Upper lobe of left lung (tissue), 6 donors: ENCODE measurements at regions not wholly inside any gene's neighbourhood (a gene's known extent, or its start where the extent isn't known, plus 50 kb on each side); places are given as distances from the start of the nearest gene placed in this dataset.

Experiments
- ATAC-seq, 2 donors: fragments of 200-7000 bp; cut with Tn5 transposase; one replicate each; pipeline ENCODE4 v1.9.1; 2022; ENCODE audit warnings: mild to moderate bottlenecking in 2 of 2, moderate library complexity in 2 of 2; ENCODE audit not compliant: low FRiP score in 2 of 2
- DNase-seq, 2 donors: peaks; one replicate each; pipeline ENCODE4 v3.0.0-alpha.2; 2019 to 2020
- H3K27ac ChIP-seq, 4 donors: fragments of 200-600 bp; sonication (generic); one replicate each; pipeline ENCODE4 v1.5.1; 2016 to 2019
- H3K27me3 ChIP-seq, 4 donors: fragments of 200-600 bp; sonication (generic); one replicate each; pipeline ENCODE4 v1.5.1; 2017 to 2019
- H3K36me3 ChIP-seq, 4 donors: fragments of 200-600 bp; sonication (generic); one replicate each; pipeline ENCODE4 v1.5.1; 2016 to 2019
- H3K4me1 ChIP-seq, 4 donors: fragments of 200-600 bp; sonication (generic); one replicate each; pipeline ENCODE4 v1.5.1; 2018 to 2019
- H3K4me3 ChIP-seq, 4 donors: fragments of 200-600 bp; sonication (generic); one replicate each; pipeline ENCODE4 v1.5.1; 2017 to 2019; ENCODE audit warnings: mild to moderate bottlenecking in 2 of 4, moderate library complexity in 1 of 4
- H3K9me3 ChIP-seq, 4 donors: fragments of 200-600 bp; sonication (generic); one replicate each; pipeline ENCODE4 v1.5.1; 2018 to 2019
- EP300 ChIP-seq, 4 donors: sonication (generic); formaldehyde crosslinking; IDR thresholded peaks; one replicate each; pipeline ENCODE4 v1.5.1; 2017; ENCODE audit warnings: antibody characterized with exemption in 4 of 4, control low read depth in 2 of 4
- POLR2A ChIP-seq, 4 donors: fragments of 450-650 bp; IDR thresholded peaks; one replicate each; pipeline ENCODE4 v1.5.1; 2016 to 2017; ENCODE audit warnings: antibody characterized with exemption in 4 of 4, mild to moderate bottlenecking in 2 of 4
- POLR2AphosphoS5 ChIP-seq, 2 donors: sonication (generic); formaldehyde crosslinking; IDR thresholded peaks; one replicate each; pipeline ENCODE4 v1.5.1; 2017; ENCODE audit warnings: antibody characterized with exemption in 2 of 2
- WGBS, 2 donors: methylation state at CpG; one replicate each; pipeline ENCODE4 v1.1.5; 2017 to 2018; 5-methylcytosine and 5-hydroxymethylcytosine counted together
- TF ChIP-seq, protein P1 (sequence below), 6 experiments: fragments of 450-650 bp in 4 of 6; fragments of 200-600 bp in 2 of 6; sonication (generic) in 2 of 6; IDR thresholded peaks; one replicate each; pipeline ENCODE4 v1.5.1; 2016 to 2019; ENCODE audit warnings: antibody characterized with exemption in 6 of 6
- donor health status: DM: no; HTN: no; CAD: no; lungs with moderate emphysema.
- donor health status: DM: no; HTN: yes; CAD: no; lungs with severe emphysema.

DNA sequence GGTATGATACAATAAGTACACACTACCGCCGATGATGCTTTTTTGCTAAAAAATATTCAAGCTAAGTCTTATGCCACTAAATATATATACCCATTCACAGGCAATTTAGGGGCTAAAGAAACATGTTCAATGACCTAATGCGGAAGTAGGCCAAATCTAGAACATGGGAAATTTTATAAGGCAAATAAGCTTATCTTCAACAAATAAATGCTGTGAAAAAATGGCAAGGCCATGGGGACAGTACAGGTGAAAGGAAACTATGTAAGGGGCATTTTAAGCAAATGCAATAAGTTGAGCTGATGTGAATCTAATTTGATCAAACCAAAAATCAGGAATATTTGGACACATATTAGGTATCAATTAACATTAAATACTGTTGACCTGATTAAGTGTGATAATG, 339.5 kb upstream of the EDIL3 start:
- H3K9me3 ChIP-seq, result no peaks in the 10 kb centered on the region
- H3K4me3 ChIP-seq, result no peak overlapping the region
- no peak for DNase-seq
- TF ChIP-seq POLR2AphosphoS5 (IDR thresholded peaks at IDR 0.05), result no peak
- TF ChIP-seq, protein P1, sequence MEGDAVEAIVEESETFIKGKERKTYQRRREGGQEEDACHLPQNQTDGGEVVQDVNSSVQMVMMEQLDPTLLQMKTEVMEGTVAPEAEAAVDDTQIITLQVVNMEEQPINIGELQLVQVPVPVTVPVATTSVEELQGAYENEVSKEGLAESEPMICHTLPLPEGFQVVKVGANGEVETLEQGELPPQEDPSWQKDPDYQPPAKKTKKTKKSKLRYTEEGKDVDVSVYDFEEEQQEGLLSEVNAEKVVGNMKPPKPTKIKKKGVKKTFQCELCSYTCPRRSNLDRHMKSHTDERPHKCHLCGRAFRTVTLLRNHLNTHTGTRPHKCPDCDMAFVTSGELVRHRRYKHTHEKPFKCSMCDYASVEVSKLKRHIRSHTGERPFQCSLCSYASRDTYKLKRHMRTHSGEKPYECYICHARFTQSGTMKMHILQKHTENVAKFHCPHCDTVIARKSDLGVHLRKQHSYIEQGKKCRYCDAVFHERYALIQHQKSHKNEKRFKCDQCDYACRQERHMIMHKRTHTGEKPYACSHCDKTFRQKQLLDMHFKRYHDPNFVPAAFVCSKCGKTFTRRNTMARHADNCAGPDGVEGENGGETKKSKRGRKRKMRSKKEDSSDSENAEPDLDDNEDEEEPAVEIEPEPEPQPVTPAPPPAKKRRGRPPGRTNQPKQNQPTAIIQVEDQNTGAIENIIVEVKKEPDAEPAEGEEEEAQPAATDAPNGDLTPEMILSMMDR (IDR thresholded peaks at IDR 0.05), result no peak
- ATAC-seq, result no peak
- 82 to 94% methylated on average over 3 of the region's 3 CpGs for WGBS, 2 donors
- no peak overlapping the region for H3K27ac ChIP-seq
- no peaks in the 10 kb centered on the region for H3K4me1 ChIP-seq
- H3K27me3 ChIP-seq, result no peaks in the 10 kb centered on the region
- no peaks in the 10 kb centered on the region for H3K36me3 ChIP-seq

DNA sequence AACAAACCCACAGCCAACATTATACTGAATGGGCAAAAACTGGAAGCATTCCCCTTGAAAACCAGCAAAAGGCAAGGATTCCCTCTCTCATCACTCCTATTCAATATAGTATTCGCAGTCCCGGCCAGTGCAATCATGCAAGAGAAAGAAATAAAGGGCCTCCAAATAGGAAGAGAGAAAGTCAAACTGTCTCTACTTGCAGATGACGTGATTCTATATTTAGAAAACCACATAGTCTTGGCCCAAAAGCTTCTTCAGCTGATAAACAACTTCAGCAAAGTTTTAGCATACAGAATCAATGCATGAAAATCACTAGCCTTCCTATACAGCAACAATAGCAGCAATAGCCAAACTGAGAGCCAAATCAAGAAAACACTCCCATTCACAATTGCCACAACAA, 333.7 kb upstream of the EDIL3 start:
- DNase-seq (no peak), ATAC-seq (no peak)
- Histone ChIP-seq H3K27ac (no peak overlapping the region), H3K9me3 (no peaks in the 10 kb centered on the region), H3K36me3 (no peaks in the 10 kb centered on the region), H3K4me3 (no peak overlapping the region), H3K4me1 (no peaks in the 10 kb centered on the region), H3K27me3 (no peaks in the 10 kb centered on the region)
- WGBS, 2 donors, result 53 to 67% methylated on average over 3 of the region's 3 CpGs
- TF ChIP-seq POLR2AphosphoS5 (IDR thresholded peaks at IDR 0.05) (no peak), EP300 (IDR thresholded peaks at IDR 0.05) (no peak), POLR2A (IDR thresholded peaks at IDR 0.05) (no peak)
- TF ChIP-seq, protein P1 (IDR thresholded peaks at IDR 0.05), result no peak

DNA sequence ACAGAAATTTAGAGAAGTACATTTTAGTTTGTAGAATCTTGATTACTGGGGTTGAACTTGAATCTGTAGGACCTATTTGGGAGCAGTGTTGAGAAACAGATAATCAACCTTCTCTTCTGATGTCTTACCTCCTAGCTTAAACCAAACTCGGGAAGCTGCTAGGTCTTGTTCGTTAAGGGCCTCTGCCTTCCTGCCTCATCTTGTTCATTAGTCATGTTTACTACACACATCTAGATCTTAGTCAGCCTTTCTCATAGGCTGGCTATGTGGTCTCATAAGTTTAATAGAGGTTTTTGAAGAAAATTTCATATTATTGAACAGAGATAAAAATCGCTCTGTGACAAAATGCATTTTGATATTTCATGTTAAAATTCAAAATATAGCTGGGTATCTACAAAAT, 331.0 kb upstream of the EDIL3 start:
- 86 to 91% methylated on average over 3 of the region's 3 CpGs for WGBS, 2 donors
- Histone ChIP-seq H3K9me3 (no peaks in the 10 kb centered on the region), H3K27ac (no peak overlapping the region), H3K4me1 (no peaks in the 10 kb centered on the region), H3K4me3 (no peak overlapping the region), H3K36me3 (no peaks in the 10 kb centered on the region), H3K27me3 (no peaks in the 10 kb centered on the region)
- DNase-seq, result no peak
- ATAC-seq, result no peak
- TF ChIP-seq, protein P1 (IDR thresholded peaks at IDR 0.05), result no peak
- TF ChIP-seq EP300 (IDR thresholded peaks at IDR 0.05) (no peak), POLR2A (IDR thresholded peaks at IDR 0.05) (no peak), POLR2AphosphoS5 (IDR thresholded peaks at IDR 0.05) (no peak)

DNA sequence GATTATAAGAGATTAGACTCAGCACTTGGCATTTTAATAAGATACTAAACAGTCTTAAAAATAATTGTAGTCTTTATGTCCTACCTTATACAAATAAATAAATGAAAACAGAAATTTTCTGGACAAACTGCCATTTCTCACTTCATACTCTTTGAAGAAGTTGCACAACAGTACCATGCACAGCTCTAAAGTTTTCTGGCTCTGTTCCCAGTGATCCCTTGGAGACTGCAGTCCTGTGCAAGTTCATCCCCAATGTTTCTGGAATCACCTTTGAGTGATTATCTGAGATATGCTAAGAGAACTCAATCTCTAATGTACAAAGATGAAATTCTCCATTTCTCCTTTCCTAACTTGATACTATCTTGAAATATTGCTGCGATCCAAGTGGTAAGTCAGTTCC, 330.4 kb upstream of the EDIL3 start:
- WGBS, 2 donors, result 92 to 93% methylated on average over 1 of the region's 1 CpG
- no peaks in the 10 kb centered on the region for H3K4me1 ChIP-seq
- ATAC-seq (no peak), DNase-seq (no peak)
- H3K27me3 ChIP-seq, result no peaks in the 10 kb centered on the region
- no peak overlapping the region for H3K27ac ChIP-seq
- TF ChIP-seq POLR2A (IDR thresholded peaks at IDR 0.05) (no peak), EP300 (IDR thresholded peaks at IDR 0.05) (no peak), POLR2AphosphoS5 (IDR thresholded peaks at IDR 0.05) (no peak)
- TF ChIP-seq, protein P1 (IDR thresholded peaks at IDR 0.05), result no peak
- no peaks in the 10 kb centered on the region for H3K9me3 ChIP-seq
- H3K4me3 ChIP-seq, result no peak overlapping the region
- no peaks in the 10 kb centered on the region for H3K36me3 ChIP-seq

DNA sequence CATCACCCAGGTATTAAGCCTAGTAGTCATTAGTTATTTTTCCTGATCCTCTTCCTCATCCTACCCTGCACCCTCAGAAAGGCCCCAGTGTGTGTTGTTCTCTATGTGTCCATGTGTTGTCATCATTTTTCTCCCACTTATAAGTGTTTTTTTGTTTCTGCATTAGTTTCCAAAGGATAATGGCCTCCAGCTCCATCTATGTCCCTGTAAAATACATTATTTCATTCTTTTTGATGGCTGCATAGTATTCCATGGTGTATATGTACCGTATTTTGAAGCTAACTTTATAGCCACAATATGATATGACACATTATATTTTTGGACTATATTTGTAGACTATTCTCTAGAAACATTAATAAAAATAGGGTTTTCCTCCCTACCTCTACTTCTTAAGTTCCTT, 324.4 kb upstream of the EDIL3 start:
- H3K4me1 ChIP-seq, result no peaks in the 10 kb centered on the region
- ATAC-seq (no peak), DNase-seq (no peak)
- H3K36me3 ChIP-seq, result no peaks in the 10 kb centered on the region
- no peak overlapping the region for H3K27ac ChIP-seq
- H3K4me3 ChIP-seq, result no peak overlapping the region
- H3K9me3 ChIP-seq, result no peaks in the 10 kb centered on the region
- H3K27me3 ChIP-seq, result no peaks in the 10 kb centered on the region
- TF ChIP-seq, protein P1 (IDR thresholded peaks at IDR 0.05), result no peak
- no peak for TF ChIP-seq POLR2AphosphoS5 (IDR thresholded peaks at IDR 0.05)
- no peak for TF ChIP-seq POLR2A (IDR thresholded peaks at IDR 0.05)
- no peak for TF ChIP-seq EP300 (IDR thresholded peaks at IDR 0.05)
- WGBS, 2 donors, result 96% methylated on average over 1 of the region's 1 CpG
